Activated CD4-positive, alpha-beta T cell treated with anti-CD3 and anti-CD28 coated beads, Interleukin-2, amount 50 U/mL, for 24 hours (primary cell): ENCODE measurements at regions not wholly inside any gene's neighbourhood (a gene's known extent, or its start where the extent isn't known, plus 50 kb on each side); places are given as distances from the start of the nearest gene placed in this dataset.
"Not testable (repeated sequence)": the region's sequence is repeated elsewhere in the genome, so short reads cannot be mapped to it uniquely, and the experiment has no call there.

Source experiments
- DNase-seq, 2 donors: peaks; one replicate each; pipeline ENCODE4 v3.0.0-alpha.2; 2020; ENCODE audit warnings: low read depth in 1 of 2, low spot score in 1 of 2

GRCh38 chr10:119996944-119997343 is 104.4 kb downstream of the SEC23IP start:
- no peak for DNase-seq

- DNase-seq: no peak
These were observed 104.9 kb downstream of the SEC23IP start for GRCh38 chr10:119997429-119997828.

GRCh38 chr10:120002785-120003184 is 110.3 kb downstream of the SEC23IP start:
- no peak for DNase-seq

GRCh38 chr10:120005207-120006201 is 113.0 kb downstream of the SEC23IP start:
- no peak for DNase-seq

GRCh38 chr10:120007261-120007660 is 114.7 kb downstream of the SEC23IP start:
- no peak for DNase-seq

- no peak for DNase-seq
These were observed 119.0 kb downstream of the SEC23IP start for GRCh38 chr10:120011359-120012130.

- no peak for DNase-seq
These were observed 119.5 kb downstream of the SEC23IP start for GRCh38 chr10:120012131-120012400.

GRCh38 chr10:120012566-120012965 is 120.0 kb downstream of the SEC23IP start:
- DNase-seq: no peak

GRCh38 chr10:120014031-120014430 is 121.5 kb downstream of the SEC23IP start:
- no peak for DNase-seq

GRCh38 chr10:120015064-120015463 is 122.5 kb downstream of the SEC23IP start:
- no peak for DNase-seq

- no peak for DNase-seq
These were observed 124.4 kb downstream of the SEC23IP start for GRCh38 chr10:120016906-120017305.

GRCh38 chr10:120017733-120018417 is 125.3 kb downstream of the SEC23IP start:
- no peak for DNase-seq

- no peak for DNase-seq
These were observed 126.2 kb downstream of the SEC23IP start for GRCh38 chr10:120018695-120019094.

GRCh38 chr10:120019568-120019967 is 127.0 kb downstream of the SEC23IP start:
- no peak for DNase-seq

- DNase-seq: no peak
These were observed 129.8 kb downstream of the SEC23IP start for GRCh38 chr10:120022357-120022756.

- DNase-seq: no peak
These were observed 141.7 kb downstream of the SEC23IP start for GRCh38 chr10:120034236-120034635.

- DNase-seq: no peak
These were observed 146.5 kb downstream of the SEC23IP start for GRCh38 chr10:120039046-120039445.

GRCh38 chr10:120039826-120040225 is 147.3 kb downstream of the SEC23IP start:
- no peak for DNase-seq

- no peak for DNase-seq
These were observed 149.5 kb downstream of the SEC23IP start for GRCh38 chr10:120041807-120042559.

GRCh38 chr10:120042705-120043104 is 150.2 kb downstream of the SEC23IP start:
- DNase-seq: no peak

GRCh38 chr10:120047373-120047772 is 154.8 kb downstream of the SEC23IP start:
- DNase-seq: not testable (repeated sequence)
